ENCODE measurements at regions not wholly inside any gene's neighbourhood (a gene's known extent, or its start where the extent isn't known, plus 50 kb on each side); places are given as distances from the start of the nearest gene placed in this dataset.

- Histone ChIP-seq H3K4me3 (ENCODE audit: low read depth, low read length) (no peak overlapping the region), H3K9me3 (ENCODE audit: control insufficient read depth, insufficient read depth, low read depth, low read length) (no peaks in the 10 kb centered on the region), H3K4me1 (ENCODE audit: control insufficient read depth, insufficient read depth, low read length) (no peaks in the 10 kb centered on the region), H3K27ac (ENCODE audit: extremely low read depth, low read depth, low read length) (no peak overlapping the region), H3K36me3 (ENCODE audit: control insufficient read depth in 2 of 2, insufficient read depth in 1 of 2, low read length in 2 of 2) (no peaks in the 10 kb centered on the region)
- POLR2A ChIA-PET = no interaction called here
- TF ChIP-seq ZNF266 (tag by site-specific recombination; IDR thresholded peaks at IDR 0.05; ENCODE audit: low read depth) = no peak
- TF ChIP-seq ZNF2 (tag by site-specific recombination; IDR thresholded peaks at IDR 0.05) = no peak
- TF ChIP-seq ZNF239 (tag by site-specific recombination; IDR thresholded peaks at IDR 0.05) = no peak
- no peak for TF ChIP-seq ZNF366 (tag by site-specific recombination; conservative IDR thresholded peaks at IDR 0.05)
- TF ChIP-seq ZNF426 (tag by site-specific recombination; IDR thresholded peaks at IDR 0.05) = no peak
- no peak for TF ChIP-seq BCL11B (tag by site-specific recombination; IDR thresholded peaks at IDR 0.05; ENCODE audit: low read depth)
- no peak for TF ChIP-seq ELK4 (IDR thresholded peaks at IDR 0.05; ENCODE audit: borderline replicate concordance, low read depth, low read length)
- no peak for TF ChIP-seq ZNF571 (tag by site-specific recombination; IDR thresholded peaks at IDR 0.05)
- no peak for TF ChIP-seq KLF1 (tag by site-specific recombination; IDR thresholded peaks at IDR 0.05)
- no peak for TF ChIP-seq KLF17 (tag by site-specific recombination; IDR thresholded peaks at IDR 0.05)
- TF ChIP-seq ZNF664 (tag by site-specific recombination; IDR thresholded peaks at IDR 0.05) = no peak
- no peak for TF ChIP-seq ZNF521 (tag by site-specific recombination; IDR thresholded peaks at IDR 0.05)
- no peak for TF ChIP-seq OVOL3 (tag by site-specific recombination; IDR thresholded peaks at IDR 0.05)
- TF ChIP-seq ZNF624 (tag by site-specific recombination; IDR thresholded peaks at IDR 0.05) = no peak
- TF ChIP-seq AEBP2 (tag by site-specific recombination; IDR thresholded peaks at IDR 0.05; ENCODE audit: borderline replicate concordance) = no peak
- no peak for TF ChIP-seq ZFHX2 (tag by site-specific recombination; conservative IDR thresholded peaks at IDR 0.05)
- TF ChIP-seq ZBTB10 (tag by site-specific recombination; IDR thresholded peaks at IDR 0.05) = no peak
- no peak for TF ChIP-seq PRDM1 (tag by site-specific recombination; IDR thresholded peaks at IDR 0.05)
- CTCF ChIA-PET = no interaction called here
These were observed 170.6 kb downstream of the OGFRL1 start for GRCh38 chr6:71459162-71459561.

- Histone ChIP-seq H3K4me3 (ENCODE audit: low read depth, low read length) (no peak overlapping the region), H3K36me3 (ENCODE audit: control insufficient read depth in 2 of 2, insufficient read depth in 1 of 2, low read length in 2 of 2) (no peaks in the 10 kb centered on the region), H3K4me1 (ENCODE audit: control insufficient read depth, insufficient read depth, low read length) (no peaks in the 10 kb centered on the region), H3K9me3 (ENCODE audit: control insufficient read depth, insufficient read depth, low read depth, low read length) (no peaks in the 10 kb centered on the region), H3K27ac (ENCODE audit: extremely low read depth, low read depth, low read length) (no peak overlapping the region)
- ChIA-PET CTCF (no interaction called here), POLR2A (no interaction called here)
- TF ChIP-seq ZNF302 (tag by site-specific recombination; IDR thresholded peaks at IDR 0.05; ENCODE audit: low read depth) (no peak), ZFP41 (tag by site-specific recombination; IDR thresholded peaks at IDR 0.05; ENCODE audit: borderline replicate concordance) (no peak), ZNF311 (tag by site-specific recombination; IDR thresholded peaks at IDR 0.05; ENCODE audit: borderline replicate concordance) (no peak), ZNF610 (tag by site-specific recombination; IDR thresholded peaks at IDR 0.05; ENCODE audit: borderline replicate concordance) (no peak), ZNF248 (tag by site-specific recombination; IDR thresholded peaks at IDR 0.05) (no peak), ZBTB10 (tag by site-specific recombination; IDR thresholded peaks at IDR 0.05) (no peak), SCRT2 (tag by site-specific recombination; IDR thresholded peaks at IDR 0.05) (no peak), ZNF394 (tag by site-specific recombination; IDR thresholded peaks at IDR 0.05; ENCODE audit: borderline replicate concordance) (no peak), BCL11B (tag by site-specific recombination; IDR thresholded peaks at IDR 0.05; ENCODE audit: low read depth) (no peak), ZNF433 (tag by site-specific recombination; IDR thresholded peaks at IDR 0.05; ENCODE audit: low read depth) (no peak), ZNF23 (tag by site-specific recombination; IDR thresholded peaks at IDR 0.05; ENCODE audit: borderline replicate concordance) (no peak), PRDM1 (tag by site-specific recombination; IDR thresholded peaks at IDR 0.05) (no peak), ZNF221 (tag by site-specific recombination; IDR thresholded peaks at IDR 0.05; ENCODE audit: borderline replicate concordance) (no peak)
These were observed 172.3 kb downstream of the OGFRL1 start for GRCh38 chr6:71460933-71461332.
